ENCODE measurements at regions not wholly inside any gene's neighbourhood (a gene's known extent, or its start where the extent isn't known, plus 50 kb on each side); places are given as distances from the start of the nearest gene placed in this dataset.
A peak's percentile ranks its signal among the peaks of the same experiment; 100 is the strongest.

DNA sequence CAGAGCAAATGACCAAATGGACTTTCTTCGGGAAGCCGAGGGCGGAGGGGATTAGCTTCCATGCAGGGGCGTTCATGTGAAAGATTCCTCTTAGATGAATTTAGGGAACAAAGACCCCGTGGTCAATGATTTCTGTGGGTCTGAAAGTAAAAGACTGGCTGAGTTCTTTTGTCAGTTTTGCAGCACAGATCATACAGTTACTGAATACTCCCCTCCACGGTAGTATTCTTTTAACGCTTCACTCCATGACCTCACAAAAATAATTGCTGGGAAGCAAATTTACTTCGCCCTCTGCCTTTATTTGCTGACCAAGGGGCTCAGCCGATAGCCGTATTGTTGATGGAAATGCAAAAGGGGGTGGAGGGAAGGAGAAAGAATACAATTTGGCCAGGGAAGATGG, 86.0 kb upstream of the SALL4 start:
- H3K4me3 ChIP-seq (ENCODE audit: low read length), result peak overlapping the region; percentile 16
- H3K27me3 ChIP-seq (ENCODE audit: insufficient read depth, low read length), result no peaks in the 10 kb centered on the region
- H3K9me3 ChIP-seq (ENCODE audit: low read length), result no peaks in the 10 kb centered on the region

DNA sequence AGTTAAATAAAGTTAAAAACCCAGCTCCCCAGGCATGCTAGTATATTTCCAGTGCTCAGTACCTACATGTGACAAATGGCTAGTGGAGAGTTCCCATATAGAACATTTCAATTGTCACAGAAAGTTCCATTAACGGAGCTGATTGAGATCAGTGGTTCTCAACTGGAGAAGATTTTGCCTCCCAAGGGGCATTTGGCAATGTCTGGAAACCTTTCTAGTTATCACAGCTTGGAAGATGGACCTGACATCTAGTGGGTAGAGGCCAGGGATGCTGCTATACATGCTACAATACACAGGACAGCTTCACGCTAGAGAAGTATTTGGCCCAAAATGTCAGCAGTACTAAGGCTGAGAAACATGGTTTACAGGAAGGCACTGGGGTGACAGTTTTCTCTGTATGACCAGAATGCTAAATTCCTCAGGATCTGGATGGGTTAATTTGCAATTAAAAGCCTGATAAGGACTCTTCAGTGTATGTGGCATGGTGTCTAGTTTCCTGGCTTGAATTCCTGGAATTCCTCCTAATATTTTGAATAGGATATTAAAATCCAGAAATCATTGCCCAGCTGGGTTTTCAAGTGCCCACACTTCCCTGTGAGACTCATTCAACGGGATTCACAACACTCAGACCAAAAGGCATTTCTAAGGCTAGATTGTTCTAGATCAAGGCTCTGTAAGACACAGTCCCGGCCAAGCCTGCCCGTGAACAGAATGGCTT, 84.7 kb upstream of the SALL4 start:
- no peaks in the 10 kb centered on the region for H3K36me3 ChIP-seq (ENCODE audit: insufficient read depth, low read length)
- H2AFZ ChIP-seq (ENCODE audit: low read depth, low read length), result no peak overlapping the region
- H3K27me3 ChIP-seq (ENCODE audit: insufficient read depth, low read length), result no peaks in the 10 kb centered on the region
- no peaks in the 10 kb centered on the region for H3K9me3 ChIP-seq (ENCODE audit: low read length)
- peaks cover 33% of the 10 kb centered on the region for H3K4me1 ChIP-seq (ENCODE audit: insufficient read depth, low read length)
- no peak overlapping the region for H3K4me3 ChIP-seq (ENCODE audit: low read length)

More for the DNA sequence above, 86.0 kb upstream of the SALL4 start:
- Histone ChIP-seq H3K36me3 (ENCODE audit: insufficient read depth, low read length) (no peaks in the 10 kb centered on the region), H3K4me1 (ENCODE audit: insufficient read depth, low read length) (peaks cover 33% of the 10 kb centered on the region), H2AFZ (ENCODE audit: low read depth, low read length) (peak overlapping the region; percentile 59)

DNA sequence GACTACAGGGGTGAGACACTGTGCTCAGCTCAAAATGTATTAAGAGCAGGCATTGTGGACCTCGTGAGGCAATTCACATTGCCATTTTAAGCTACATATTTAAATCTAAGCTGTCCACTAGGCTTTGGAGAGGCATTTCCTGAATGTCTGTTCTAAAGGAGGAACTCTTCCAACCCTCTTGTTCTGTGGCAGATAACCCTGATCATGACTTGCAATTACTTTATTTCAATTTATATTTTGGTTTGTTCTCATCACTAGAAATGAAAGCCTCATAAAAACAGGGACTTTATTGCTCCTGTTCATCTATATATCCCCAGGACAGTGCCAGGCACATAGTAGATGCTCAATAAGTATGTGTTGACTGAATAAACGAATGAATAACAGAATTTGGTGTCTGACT, 84.0 kb upstream of the SALL4 start:
- no peaks in the 10 kb centered on the region for H3K27me3 ChIP-seq (ENCODE audit: insufficient read depth, low read length)
- no peak overlapping the region for H2AFZ ChIP-seq (ENCODE audit: low read depth, low read length)
- H3K36me3 ChIP-seq (ENCODE audit: insufficient read depth, low read length), result no peaks in the 10 kb centered on the region
- peaks cover 33% of the 10 kb centered on the region for H3K4me1 ChIP-seq (ENCODE audit: insufficient read depth, low read length)
- no peak overlapping the region for H3K4me3 ChIP-seq (ENCODE audit: low read length)
- H3K9me3 ChIP-seq (ENCODE audit: low read length), result no peaks in the 10 kb centered on the region

DNA sequence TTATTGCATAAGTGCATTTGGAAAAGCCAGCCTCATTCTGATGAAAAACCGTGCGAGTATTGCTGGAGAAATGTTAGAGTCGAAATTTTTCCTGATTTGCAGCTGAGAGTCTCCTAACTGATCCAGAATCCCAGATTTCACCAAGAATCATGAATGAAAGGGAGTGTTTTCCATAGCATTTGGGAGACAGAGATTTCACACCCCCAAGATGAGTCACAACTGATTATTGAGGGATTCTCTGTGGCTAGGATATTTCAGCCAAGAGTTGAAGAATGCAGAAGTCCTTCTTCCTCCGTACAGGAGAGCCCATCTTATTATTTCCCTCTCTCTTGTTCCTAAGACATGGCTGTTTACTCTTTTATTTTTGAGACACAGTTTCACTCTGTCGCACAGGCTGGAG, 82.2 kb upstream of the SALL4 start:
- H3K4me3 ChIP-seq (ENCODE audit: low read length), result no peak overlapping the region
- no peak overlapping the region for H2AFZ ChIP-seq (ENCODE audit: low read depth, low read length)
- no peaks in the 10 kb centered on the region for H3K36me3 ChIP-seq (ENCODE audit: insufficient read depth, low read length)
- H3K4me1 ChIP-seq (ENCODE audit: insufficient read depth, low read length), result peaks cover 27% of the 10 kb centered on the region
- no peaks in the 10 kb centered on the region for H3K27me3 ChIP-seq (ENCODE audit: insufficient read depth, low read length)
- no peaks in the 10 kb centered on the region for H3K9me3 ChIP-seq (ENCODE audit: low read length)

DNA sequence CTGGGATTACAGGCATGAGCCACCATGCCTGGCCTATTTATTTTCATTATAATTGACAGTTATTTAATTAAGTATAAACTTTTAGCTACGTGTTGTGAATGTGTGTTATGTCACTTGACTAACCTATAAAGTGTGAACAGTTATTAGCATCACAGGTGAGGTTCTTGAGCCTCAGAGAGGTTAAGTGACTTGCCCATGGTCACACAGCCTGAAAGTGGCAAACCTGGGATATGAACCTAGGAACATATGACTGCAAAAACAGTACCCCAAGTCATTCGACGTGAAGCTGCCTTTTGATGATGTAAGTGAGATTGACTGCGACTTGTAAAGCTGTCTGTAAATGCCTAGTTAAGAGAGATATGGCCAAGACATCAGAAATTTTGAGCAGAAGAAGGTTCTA, 77.9 kb upstream of the SALL4 start:
- Histone ChIP-seq H3K4me3 (ENCODE audit: low read length) (no peak overlapping the region), H3K9me3 (ENCODE audit: low read length) (no peaks in the 10 kb centered on the region), H3K36me3 (ENCODE audit: insufficient read depth, low read length) (no peaks in the 10 kb centered on the region), H3K4me1 (ENCODE audit: insufficient read depth, low read length) (peaks cover 2% of the 10 kb centered on the region), H2AFZ (ENCODE audit: low read depth, low read length) (no peak overlapping the region), H3K27me3 (ENCODE audit: insufficient read depth, low read length) (no peaks in the 10 kb centered on the region)

DNA sequence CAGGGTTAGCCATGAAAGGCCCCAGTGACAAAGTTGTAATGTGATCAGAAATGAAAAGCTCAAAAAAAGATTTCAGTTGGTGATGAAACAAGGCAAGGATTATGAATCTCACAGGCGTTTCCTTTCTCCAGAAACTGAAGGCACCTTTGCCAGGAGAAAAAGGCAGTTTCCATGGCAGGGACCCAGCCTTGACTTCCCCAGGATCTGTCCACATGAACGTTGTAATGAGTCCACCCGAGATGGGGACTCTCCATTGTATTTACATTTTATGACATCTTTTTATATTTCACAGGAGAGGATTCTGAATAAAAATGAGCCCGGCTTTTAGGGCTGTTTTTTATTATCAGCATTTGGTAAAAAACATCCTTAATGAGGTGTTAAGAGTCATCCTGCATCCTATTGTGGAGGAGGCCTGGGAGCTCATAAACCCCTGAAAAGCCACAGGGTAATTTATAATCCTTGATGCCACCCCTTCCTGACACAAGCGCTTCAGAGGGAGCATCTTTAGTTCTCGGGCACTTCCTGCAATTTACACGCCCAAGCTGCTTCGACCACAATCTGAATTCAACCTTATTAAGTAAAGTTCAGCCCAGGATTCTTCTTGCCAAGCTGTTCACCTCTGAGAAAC, 74.1 kb upstream of the SALL4 start:
- Histone ChIP-seq H2AFZ (ENCODE audit: low read depth, low read length) (no peak overlapping the region), H3K9me3 (ENCODE audit: low read length) (no peaks in the 10 kb centered on the region), H3K4me1 (ENCODE audit: insufficient read depth, low read length) (peaks cover 2% of the 10 kb centered on the region), H3K36me3 (ENCODE audit: insufficient read depth, low read length) (no peaks in the 10 kb centered on the region), H3K27me3 (ENCODE audit: insufficient read depth, low read length) (no peaks in the 10 kb centered on the region), H3K4me3 (ENCODE audit: low read length) (no peak overlapping the region)

DNA sequence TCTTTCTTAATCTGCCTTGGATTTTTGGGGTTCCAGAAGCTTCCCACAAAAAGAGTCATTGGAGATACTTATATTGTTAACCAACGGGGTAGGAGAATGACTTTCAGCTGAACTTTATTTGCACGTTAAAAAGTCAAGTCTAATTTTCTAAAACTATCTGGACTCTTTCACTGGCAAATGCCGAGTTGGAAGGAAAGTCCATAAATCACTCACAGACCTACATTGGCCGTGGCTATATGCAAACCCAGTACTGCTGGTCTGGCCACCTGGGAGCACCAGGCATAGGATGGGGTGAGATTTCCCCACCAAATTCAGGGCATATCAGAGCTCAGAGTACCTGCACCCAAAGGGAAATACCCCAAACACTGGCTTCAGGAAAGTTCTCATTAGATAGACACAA, 71.3 kb upstream of the SALL4 start:
- H3K4me3 ChIP-seq (ENCODE audit: low read length), result no peak overlapping the region
- H3K27me3 ChIP-seq (ENCODE audit: insufficient read depth, low read length), result no peaks in the 10 kb centered on the region
- H2AFZ ChIP-seq (ENCODE audit: low read depth, low read length), result no peak overlapping the region
- H3K9me3 ChIP-seq (ENCODE audit: low read length), result no peaks in the 10 kb centered on the region
- H3K36me3 ChIP-seq (ENCODE audit: insufficient read depth, low read length), result no peaks in the 10 kb centered on the region
- H3K4me1 ChIP-seq (ENCODE audit: insufficient read depth, low read length), result peaks cover 2% of the 10 kb centered on the region

DNA sequence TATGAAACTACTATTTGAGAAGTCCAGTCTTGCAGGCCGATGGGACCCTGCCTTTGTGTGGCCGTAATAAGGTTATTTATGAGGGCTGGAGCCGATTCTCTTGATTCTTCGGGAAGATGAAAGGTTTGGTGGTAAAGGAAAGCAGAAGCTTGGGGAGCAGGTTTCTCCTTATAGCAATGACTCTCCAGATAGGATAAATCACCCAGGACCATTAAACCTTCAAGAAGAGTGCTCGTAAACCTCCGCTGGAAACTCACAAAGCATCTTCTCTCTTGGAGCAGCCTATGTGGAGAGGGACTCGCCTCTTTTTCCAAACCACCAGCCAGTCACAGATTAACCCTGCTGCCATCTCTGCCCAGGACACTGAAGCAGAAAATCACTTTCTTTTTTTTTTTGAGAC, 69.6 kb upstream of the SALL4 start:
- H3K9me3 ChIP-seq (ENCODE audit: low read length), result no peaks in the 10 kb centered on the region
- no peak overlapping the region for H3K4me3 ChIP-seq (ENCODE audit: low read length)
- no peak overlapping the region for H2AFZ ChIP-seq (ENCODE audit: low read depth, low read length)
- H3K36me3 ChIP-seq (ENCODE audit: insufficient read depth, low read length), result no peaks in the 10 kb centered on the region
- no peaks in the 10 kb centered on the region for H3K27me3 ChIP-seq (ENCODE audit: insufficient read depth, low read length)
- H3K4me1 ChIP-seq (ENCODE audit: insufficient read depth, low read length), result peaks cover 2% of the 10 kb centered on the region

DNA sequence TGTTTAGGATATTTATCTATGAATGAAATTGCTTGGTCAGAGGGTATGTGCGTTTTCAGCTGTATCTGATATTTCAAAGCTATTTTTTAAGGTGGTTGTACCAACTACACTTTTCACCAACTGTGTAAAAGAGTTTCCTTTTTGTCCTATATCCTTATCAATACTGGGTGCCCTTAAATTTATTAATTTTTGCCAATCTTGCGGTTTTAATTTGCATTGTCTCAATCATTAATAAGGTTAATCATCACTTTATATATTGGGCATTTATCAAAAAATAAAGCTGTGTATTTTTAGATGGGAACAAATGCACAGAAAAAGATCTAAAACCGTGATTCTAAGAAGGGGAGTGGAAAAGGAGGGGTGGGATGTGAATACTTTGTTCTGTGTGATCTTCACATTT, 66.7 kb upstream of the SALL4 start:
- no peaks in the 10 kb centered on the region for H3K36me3 ChIP-seq (ENCODE audit: insufficient read depth, low read length)
- no peaks in the 10 kb centered on the region for H3K27me3 ChIP-seq (ENCODE audit: insufficient read depth, low read length)
- no peaks in the 10 kb centered on the region for H3K4me1 ChIP-seq (ENCODE audit: insufficient read depth, low read length)
- no peak overlapping the region for H2AFZ ChIP-seq (ENCODE audit: low read depth, low read length)
- H3K9me3 ChIP-seq (ENCODE audit: low read length), result no peaks in the 10 kb centered on the region
- H3K4me3 ChIP-seq (ENCODE audit: low read length), result no peak overlapping the region

DNA sequence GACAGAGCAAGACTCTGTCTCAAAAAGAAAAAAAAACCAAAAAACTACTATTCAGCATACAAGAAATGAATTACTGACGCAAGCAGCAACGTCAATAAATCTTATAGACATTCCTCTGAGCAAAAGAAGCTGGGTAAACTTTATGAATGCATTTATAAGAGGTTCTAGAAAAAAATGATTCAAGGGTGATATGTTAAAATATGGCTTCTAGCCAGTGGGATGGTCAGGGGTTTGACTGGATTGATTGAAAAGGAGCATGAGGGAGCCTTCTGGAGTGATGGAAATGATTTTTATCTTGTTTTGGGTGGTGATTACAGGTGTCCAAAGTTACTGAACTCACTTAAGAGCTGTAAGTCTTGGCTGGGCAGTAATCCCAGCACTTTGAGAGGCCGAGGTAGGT, 64.9 kb upstream of the SALL4 start:
- Histone ChIP-seq H3K4me1 (ENCODE audit: insufficient read depth, low read length) (no peaks in the 10 kb centered on the region), H3K4me3 (ENCODE audit: low read length) (no peak overlapping the region), H2AFZ (ENCODE audit: low read depth, low read length) (no peak overlapping the region), H3K27me3 (ENCODE audit: insufficient read depth, low read length) (no peaks in the 10 kb centered on the region), H3K36me3 (ENCODE audit: insufficient read depth, low read length) (no peaks in the 10 kb centered on the region), H3K9me3 (ENCODE audit: low read length) (no peaks in the 10 kb centered on the region)

DNA sequence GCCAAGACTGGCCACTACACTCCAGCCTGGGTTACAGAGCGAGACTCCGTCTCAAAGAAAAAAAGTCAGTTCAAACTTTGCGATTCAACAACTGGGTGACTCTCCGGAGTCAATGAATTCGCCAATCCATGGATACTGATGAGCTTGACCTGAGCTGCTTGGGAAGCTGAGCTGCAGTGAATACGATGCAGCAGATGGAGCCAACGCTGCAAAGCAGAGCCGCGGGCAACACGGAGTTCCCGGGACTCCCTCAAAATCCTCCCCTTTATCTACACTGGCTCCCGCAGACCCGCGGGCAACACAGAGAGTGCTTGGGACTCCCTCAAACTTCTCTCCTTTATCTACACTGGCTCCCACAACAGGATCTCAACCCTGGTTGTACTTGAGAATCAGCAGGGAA, 62.6 kb upstream of the SALL4 start:
- H3K36me3 ChIP-seq (ENCODE audit: insufficient read depth, low read length), result no peaks in the 10 kb centered on the region
- no peak overlapping the region for H2AFZ ChIP-seq (ENCODE audit: low read depth, low read length)
- H3K27me3 ChIP-seq (ENCODE audit: insufficient read depth, low read length), result no peaks in the 10 kb centered on the region
- no peak overlapping the region for H3K4me3 ChIP-seq (ENCODE audit: low read length)
- no peaks in the 10 kb centered on the region for H3K4me1 ChIP-seq (ENCODE audit: insufficient read depth, low read length)
- H3K9me3 ChIP-seq (ENCODE audit: low read length), result no peaks in the 10 kb centered on the region

DNA sequence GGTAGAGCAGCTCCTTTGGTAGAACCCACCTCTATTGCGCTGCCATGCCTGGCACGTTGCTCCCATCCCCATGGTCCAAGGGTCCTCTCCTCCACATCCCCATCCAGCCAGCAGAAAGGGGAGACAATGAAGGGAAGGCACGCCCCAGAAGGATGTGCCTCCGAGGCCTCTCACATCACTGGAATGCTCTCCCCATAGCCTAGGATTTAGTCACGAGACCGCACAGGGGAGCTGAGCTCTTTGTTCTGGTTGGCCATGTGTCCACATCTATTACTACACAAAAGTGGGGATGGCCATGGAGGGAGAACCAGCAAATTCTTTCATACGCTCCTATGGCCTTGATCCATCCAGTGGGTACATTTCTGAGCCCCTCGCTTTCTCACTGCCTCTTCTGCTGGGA, 60.5 kb upstream of the SALL4 start:
- Histone ChIP-seq H3K9me3 (ENCODE audit: low read length) (no peaks in the 10 kb centered on the region), H3K4me1 (ENCODE audit: insufficient read depth, low read length) (no peaks in the 10 kb centered on the region), H3K27me3 (ENCODE audit: insufficient read depth, low read length) (no peaks in the 10 kb centered on the region), H3K36me3 (ENCODE audit: insufficient read depth, low read length) (no peaks in the 10 kb centered on the region), H2AFZ (ENCODE audit: low read depth, low read length) (no peak overlapping the region), H3K4me3 (ENCODE audit: low read length) (no peak overlapping the region)

DNA sequence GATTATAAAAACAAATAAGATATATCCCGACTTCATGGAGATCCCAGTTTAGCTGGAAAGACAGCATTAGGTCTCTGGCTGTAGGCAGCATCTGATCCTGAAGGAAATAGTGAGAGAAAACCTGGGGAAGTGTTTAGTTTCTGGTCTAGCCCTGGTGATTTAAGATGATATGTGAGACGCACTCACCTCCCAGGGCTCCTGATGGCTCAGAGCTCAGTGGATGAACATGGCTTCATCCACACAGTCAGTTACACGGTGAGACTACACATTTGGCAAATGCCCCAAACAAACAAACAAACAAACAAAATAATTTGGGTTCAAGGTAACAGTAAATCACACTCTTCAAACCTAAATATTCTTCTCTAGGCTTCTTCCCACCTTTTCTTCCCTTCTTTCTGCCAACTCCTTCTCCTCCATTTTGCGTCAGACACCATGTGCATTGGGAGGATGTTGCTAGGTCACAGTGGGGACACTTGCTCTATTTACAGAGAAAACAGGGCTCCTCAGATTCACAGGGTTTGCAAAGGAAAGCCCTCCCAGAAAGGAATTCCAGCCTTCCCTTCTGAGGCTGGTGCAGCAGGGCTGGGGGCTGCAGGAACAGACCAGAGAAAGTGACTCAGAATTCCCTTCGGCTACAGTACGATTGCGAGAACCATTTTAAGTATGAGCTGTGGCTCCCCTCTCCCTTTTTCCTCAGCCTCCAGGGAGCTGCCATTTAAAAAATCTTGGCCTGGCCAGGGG, 59.6 kb upstream of the SALL4 start:
- H3K9me3 ChIP-seq (ENCODE audit: low read length), result no peaks in the 10 kb centered on the region

More for the DNA sequence above, 59.6 kb upstream of the SALL4 start:
- Histone ChIP-seq H3K4me3 (ENCODE audit: low read length) (no peak overlapping the region), H2AFZ (ENCODE audit: low read depth, low read length) (no peak overlapping the region), H3K27me3 (ENCODE audit: insufficient read depth, low read length) (no peaks in the 10 kb centered on the region), H3K36me3 (ENCODE audit: insufficient read depth, low read length) (no peaks in the 10 kb centered on the region), H3K4me1 (ENCODE audit: insufficient read depth, low read length) (no peaks in the 10 kb centered on the region)

Data from neuron (in vitro differentiated cells).